ENCODE measurements at regions not wholly inside any gene's neighbourhood (a gene's known extent, or its start where the extent isn't known, plus 50 kb on each side); places are given as distances from the start of the nearest gene placed in this dataset.
"Not testable (repeated sequence)": the region's sequence is repeated elsewhere in the genome, so short reads cannot be mapped to it uniquely, and the experiment has no call there.

DNA sequence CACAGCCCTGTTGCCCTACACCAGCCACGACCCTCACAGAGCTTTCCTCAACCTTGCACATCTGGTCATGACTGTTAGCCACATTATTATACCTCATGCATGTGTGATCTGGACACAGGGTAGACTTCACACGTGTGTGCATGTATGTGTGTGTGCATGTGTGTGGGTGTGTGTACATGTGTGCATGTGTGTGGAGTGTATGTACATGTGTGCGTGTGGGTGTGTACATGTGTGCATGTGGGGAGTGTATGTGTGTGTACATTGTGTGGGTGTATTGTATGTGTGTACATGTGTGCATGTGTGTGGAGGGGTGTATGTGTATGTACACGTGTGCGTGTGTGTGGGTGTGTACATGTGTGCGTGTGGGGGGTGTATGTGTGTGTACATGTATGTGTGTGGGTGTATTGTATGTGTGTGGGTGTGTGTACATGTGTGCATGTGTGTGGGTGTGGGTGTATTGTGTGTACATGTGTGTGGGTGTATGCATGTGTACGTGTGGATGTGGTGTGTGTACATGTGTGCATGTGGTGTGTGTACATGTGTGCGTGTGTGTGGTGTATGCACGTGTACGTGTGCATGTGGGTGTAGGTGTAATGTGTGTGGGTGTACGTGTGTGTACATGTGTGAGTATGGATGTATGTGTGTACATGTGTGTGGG lies 130.2 kb downstream of the C16orf95 start:
- no peak for DNase-seq (ENCODE audit: low spot score)

DNA sequence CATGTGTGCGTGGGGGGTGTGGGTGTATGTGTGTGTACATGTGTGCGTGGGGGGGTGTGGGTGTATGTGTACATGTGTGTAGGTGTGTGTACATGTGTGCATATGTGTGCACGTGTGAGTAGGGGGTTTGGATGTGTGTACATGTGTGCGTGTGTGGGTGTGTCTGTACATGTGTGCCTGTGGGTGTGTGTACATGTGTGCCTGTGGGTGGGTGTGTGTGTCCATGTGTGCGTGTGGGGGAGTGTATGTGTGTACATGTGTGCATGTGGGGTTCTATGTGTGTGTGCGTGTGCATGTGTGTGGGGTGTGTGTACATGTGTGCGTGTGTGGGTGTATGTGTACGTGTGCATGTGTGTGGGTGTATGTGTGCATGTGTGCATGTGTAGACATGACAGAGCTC lies 129.1 kb downstream of the C16orf95 start:
- no peak for DNase-seq (ENCODE audit: low spot score)

DNA sequence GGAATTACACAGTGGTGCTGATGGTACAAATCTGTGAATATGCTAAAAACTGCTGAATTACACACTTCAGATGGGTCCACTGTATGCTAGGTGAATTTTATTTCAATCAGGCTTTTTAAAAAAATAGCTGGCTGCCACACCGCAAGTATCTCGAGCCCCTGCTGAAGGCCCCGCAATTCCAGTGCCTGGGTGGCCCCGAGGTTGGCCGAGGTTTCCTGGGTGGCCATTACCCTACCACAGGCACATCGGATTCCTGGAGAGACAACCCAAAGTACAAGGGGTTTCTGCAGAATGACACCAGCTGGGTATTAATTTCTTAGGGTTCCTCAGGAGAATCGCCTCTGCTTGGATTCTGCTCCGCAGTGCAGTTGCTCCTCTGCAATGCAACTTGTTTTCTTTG lies 127.8 kb downstream of the C16orf95 start:
- no peak for DNase-seq (ENCODE audit: low spot score)

DNA sequence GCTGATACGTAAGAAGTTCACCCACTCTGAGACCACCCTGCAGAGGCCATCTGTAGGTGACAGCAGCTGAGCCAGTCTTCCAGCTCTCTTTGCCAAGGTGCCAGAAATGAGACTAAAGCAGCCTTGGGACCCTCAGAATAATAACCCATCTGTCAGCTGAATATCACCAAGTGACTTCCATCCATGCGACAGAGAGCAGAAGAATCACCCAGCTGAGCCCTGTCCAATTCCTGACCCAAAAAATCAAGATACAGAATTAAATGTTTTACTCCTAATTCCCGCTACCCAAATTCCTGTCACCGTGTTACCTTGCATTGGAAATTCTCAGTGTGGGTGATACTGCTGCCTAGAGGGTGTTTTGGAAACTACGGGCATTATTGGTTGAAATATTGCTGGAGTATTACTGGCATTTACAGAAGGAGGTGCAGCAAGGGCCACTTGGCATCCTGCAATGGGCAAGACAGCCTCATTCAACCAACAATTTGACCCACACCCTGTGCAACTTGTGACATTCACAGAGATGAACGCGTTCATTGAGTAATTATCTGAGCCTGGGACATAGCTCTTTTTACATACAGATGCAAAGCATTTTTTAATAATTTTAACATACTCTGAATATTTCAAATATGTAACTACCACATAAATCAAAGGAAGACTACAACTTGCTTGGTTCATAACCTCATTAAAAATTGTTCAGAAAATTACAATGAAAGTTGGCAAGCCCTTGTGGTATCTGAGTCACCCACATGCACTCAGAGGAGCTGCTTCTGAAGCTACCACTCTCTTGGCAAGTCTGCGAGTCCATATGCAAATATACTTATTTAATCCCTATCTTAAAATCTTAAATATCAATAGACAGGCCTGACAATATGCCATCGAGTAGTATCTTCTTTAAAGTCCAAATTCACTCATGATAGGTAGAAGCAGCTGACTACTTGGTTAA lies 126.6 kb downstream of the C16orf95 start:
- DNase-seq (ENCODE audit: low spot score) = peak; percentile 11

DNA sequence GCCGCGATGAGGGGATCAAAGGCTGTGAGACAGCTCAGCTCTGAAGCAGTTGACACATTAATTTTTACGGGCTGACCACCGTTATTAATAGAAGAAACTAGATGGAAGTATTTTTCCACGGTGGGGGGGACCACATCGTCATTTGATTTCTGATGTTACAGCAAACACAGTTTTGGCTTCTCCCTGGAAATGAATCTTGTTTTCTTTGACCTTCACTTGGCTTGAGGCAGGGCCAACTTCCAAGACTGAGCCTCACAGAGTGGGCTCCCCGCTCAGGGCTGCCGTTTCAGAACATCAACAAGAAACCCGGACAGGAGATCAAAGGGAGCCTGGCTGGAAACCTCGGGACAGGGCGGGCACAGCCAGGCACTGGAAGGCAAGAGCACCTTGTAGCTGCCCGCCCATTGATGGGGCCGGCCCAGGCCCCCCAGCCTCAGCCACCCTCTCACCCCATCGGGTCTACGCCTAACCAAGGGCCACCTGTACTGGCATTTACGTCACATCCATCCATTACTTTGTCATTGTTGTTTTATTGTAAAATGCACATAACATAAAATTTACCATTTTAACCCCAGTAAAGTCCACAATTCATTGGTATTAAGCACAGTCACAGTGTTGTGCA lies 124.6 kb downstream of the C16orf95 start:
- DNase-seq (ENCODE audit: low spot score) = no peak

DNA sequence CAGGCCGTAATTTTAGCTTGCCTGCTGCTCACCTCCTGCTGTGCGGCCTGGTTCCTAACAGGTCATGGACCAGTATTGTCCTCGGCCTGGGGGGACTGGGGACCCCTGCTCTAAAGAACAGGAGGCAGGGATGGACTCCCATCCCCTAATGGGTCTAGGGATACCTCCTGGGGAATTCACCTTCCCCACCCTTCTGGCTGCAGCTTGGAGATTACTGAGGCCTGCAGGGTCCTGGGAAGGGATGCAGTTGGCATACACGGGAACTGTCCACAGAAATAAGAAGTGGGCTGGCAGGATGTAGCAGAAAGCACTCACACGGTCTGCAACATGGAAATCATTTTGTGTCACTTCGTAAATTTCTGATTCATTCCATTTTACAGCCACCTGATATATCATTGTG lies 123.0 kb downstream of the C16orf95 start:
- no peak for DNase-seq (ENCODE audit: low spot score)

DNA sequence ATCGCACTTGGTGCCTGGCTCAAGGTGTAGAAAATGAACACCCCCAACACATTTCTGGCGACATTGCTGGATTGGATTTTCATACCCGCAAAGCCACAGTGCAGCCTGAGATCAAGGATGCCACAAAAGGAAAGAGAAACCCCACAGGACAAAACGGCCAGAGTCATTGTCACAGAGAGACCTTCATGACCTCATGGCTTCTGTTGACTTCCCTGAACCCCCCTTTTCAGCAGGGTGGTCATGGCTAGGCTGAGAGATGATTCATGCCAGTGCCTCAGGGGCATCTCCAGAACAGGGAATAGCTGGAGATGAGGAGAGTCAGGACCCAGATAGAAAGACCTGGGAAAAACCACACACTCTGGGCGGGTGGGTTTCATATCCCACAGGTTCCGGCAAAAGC lies 122.0 kb downstream of the C16orf95 start:
- no peak for DNase-seq (ENCODE audit: low spot score)

DNA sequence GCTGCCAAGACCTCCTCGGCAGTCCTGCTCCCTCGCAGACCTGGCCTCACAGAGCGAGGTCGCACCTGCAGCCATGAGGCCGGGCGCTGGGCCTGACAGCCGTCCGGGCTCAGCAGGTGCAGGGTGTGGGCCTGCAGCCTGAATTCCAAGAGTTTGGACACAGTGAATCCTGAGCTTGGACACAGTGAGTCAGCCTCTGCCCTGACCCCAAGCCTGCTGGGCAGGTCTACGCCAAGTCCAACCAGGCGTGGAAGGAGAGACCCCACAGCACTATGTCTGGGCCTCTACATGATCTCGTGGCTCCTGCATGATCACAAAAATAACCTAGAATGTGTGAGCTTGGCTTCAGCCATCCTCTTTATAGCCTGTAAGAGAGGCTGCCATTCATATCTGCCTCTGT lies 121.0 kb downstream of the C16orf95 start:
- DNase-seq (ENCODE audit: low spot score) = no peak

DNA sequence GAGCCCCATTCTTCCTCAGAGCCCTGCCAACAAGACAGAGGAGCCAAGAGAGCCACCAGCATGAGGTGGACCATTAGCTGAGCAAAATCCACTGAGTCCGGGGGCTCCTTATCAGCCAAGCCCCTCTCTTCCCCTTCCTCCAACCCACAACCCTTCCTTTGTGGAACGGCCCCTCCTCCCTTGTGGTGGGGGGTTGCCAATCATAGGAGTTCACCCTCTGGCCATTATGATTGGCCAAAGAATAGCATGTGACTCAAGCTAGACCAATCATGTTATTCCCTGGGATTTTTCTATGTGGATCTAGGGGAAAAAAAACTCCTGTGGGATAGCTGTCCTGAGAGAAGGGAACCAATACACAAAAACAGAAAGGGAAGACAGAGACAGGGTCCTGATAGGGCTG lies 120.5 kb downstream of the C16orf95 start:
- DNase-seq (ENCODE audit: low spot score) = no peak

DNA sequence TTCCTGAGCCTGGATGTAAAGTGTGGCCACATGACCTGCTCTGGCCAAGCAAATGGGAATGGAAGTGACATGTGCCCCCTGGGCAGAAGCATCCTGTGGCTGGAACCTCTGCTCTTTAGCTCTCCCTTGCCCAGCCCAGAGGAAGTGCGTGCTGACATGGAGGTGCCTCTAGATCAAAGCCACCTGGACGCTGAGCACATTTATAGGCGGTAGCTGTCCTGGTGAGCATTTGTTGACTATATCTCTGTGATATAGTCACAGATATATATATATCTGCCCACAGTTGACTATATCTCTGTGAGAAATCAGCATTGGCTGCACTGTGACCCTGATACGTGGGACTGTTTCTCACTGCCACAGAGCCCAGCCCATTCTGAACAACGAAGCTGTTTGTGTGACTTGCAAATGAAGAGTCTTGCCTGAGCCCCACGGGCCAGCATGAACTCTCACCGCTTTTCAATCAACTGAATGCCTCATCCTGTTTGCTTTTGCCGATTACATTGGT lies 118.8 kb downstream of the C16orf95 start:
- DNase-seq (ENCODE audit: low spot score) = no peak

DNA sequence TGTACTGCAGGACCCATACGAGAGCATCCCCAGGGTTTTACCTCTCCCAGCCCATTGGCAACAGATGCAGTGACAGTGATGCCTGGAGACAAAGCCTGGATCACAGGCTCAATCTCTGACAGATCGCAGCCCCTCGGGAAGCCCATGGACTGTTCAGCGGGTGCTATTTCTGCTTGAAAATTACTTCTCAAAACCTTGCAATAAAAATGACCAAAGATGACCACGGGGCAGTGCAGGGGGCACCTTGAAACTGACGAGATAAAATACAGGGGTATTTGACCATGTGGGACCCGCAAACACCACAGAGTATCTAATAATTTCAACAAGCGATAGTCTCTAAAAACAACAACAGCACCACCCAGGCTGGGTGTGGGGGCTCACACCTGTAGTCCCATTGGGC lies 118.3 kb downstream of the C16orf95 start:
- no peak for DNase-seq (ENCODE audit: low spot score)

DNA sequence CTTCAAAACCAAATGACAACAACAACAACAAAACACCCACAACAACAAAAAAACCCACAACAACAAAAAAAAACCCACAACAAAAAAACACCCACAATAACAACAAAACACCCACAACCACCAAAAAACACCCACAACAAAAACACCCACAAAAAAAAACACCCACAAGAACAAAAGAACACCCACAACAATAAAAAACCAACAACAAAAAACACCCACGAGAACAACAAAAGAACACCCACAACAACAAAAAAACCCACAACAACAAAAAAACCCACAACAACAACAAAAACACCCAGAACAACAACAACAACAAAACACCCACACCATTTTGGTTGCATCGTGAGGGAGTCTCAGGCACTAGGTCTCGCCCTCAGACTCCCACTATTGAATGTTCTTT lies 117.8 kb downstream of the C16orf95 start:
- no peak for DNase-seq (ENCODE audit: low spot score)

DNA sequence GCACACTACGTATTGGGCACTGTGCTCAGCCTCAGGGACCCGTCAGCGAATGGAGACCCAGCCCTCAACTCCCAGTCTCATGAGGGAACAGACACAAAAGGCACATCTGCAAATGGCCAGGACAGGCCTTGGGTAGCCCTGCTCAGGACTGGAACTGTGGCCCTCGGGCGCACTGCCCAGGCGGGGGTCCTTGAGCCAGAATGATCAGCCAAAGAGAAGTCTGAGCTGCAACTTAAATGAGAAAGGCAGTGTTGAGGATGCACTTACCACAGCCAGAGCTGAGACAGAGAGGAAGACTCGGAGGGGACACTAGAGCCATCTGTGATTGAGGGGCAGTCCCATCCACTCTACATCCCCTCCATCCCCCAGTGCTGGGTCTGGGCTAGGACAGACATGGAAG lies 117.3 kb downstream of the C16orf95 start:
- no peak for DNase-seq (ENCODE audit: low spot score)

DNA sequence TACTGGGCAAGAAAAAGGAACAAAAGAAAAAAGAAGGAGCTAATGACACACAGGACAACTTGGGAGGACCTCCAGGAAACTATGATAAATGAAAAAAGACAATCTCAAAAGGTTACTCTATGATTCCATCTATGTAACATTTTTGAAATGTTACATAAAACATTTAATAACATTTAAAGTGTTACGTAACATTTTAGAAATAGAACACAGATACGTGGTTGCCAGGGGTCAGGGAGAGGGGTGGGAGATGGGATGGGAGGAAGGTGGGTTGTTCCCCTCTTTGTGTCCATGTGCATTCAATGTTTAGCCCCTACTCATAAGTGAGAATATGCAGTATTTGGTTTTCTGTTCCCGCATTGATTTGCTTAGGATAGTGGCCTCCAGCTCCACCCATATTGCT lies 116.6 kb downstream of the C16orf95 start:
- no peak for DNase-seq (ENCODE audit: low spot score)

DNA sequence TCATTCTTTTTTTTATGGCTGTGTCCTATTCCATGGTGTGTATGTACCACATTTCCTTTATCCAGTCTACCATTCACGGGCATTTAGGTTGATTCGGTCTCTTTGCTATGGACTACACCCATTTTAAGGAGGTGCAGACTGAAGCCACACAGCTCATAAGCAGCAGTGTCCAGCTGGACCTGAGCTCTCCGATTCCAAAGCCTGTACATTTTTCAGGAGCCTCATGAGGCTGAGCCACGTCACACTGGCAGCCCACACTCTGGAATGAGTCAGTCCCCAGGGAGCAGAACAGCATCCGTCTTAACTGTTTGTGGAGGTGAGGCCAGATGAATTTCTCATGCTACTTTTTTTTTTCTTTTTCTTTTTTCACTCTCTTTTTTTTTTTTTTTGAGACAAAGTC lies 116.1 kb downstream of the C16orf95 start:
- DNase-seq (ENCODE audit: low spot score) = no peak

DNA sequence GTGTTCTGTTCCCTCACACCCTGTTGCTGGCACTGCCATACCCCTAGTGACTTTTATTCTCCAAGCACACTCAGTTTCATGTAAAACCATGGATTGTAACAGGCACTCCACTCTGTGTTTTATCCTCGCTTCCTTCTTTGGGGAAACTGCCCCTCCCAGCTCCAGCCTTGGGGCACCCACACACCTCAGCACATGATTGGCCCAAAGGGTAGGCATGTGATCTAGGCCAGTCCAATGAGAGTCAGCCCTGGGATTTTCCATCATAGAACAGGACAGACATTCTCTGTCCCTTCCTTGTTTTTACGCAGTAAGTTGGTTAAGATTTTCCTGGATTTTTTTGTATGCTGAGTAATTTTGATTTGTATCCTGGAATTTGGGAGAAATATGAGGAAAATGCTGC lies 115.4 kb downstream of the C16orf95 start:
- no peak for DNase-seq (ENCODE audit: low spot score)

DNA sequence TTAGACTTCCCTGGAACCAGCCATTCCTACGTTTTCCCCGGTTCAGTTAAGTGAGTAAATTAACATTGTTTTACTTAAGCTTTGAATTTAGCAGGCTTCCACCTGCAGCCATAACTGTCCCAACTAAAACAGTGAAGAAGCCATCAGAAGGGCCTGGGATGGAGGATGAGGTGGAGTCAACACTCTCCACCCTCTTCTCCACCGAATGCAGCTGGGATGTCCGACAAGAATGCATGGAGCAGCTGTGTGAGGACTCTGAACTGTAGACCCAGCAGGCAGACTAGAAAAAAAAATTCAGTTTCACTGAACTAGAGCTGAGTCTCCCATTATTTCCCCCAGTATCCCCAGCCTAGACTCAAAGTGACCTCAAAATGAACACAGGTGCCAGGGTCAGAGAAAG lies 114.8 kb downstream of the C16orf95 start:
- no peak for DNase-seq (ENCODE audit: low spot score)

DNA sequence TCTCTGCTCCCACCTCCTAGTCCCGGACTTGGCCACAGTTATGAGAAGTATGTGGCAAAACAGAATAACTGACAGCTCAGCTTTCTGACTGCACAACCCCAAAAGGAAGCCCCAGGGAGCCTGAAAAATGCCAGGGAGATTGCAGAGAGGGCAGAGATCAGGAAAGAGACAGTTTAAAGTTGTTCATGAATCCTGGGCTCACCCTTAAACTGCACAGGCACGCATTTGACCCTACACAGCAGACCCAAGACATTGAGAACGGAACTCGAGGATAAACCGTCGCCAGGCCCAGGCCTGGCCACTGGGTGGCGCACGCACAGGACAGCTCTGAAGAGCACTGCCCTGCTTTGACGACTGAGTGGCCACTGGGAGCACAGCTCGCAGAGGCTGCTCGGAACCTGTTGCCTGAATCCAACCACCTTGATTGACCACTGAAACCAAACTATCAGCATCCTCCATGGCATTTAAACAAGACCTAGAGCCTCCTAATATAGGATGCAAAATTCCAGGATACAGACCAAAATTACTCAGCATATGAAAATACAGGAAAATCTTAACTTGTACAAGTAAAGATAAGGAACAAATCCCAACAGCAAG lies 114.0 kb downstream of the C16orf95 start:
- peak; percentile 74 for DNase-seq (ENCODE audit: low spot score)

DNA sequence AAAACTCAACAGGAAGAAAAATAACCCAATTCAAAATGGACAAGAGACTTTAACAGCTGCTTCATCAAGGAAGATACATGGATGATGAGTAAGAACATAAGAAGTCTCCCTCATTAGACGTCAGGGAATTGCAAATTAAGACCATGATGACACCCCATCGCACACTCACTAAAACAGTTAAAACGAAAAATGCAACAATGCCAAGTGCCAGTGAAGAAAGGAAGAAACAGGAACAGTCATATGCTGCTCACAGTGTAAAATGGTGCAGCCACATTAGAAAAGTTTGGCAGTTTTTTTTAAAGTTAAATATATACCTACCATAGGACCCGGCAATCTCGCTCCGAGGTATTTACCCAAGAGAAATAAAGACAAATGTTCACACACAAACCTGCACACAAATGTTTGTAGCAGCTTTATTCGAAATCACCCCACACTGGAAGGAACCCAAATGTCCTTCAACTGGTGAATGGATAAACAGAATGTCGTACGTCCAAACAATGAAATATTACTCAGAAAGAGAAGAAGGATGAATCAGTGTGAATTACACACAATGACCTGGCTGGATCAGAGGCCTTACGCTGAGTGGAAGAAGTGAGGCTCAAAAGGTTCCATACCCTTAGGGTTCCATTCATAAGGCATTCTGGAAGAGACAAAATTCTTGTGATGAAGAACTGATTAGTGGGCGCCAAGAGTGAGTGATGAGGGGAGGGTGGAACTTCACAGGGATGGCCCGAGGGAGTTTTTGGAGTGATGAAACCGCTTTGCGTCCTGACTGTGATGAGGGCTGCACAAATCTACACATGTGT lies 110.3 kb downstream of the C16orf95 start:
- DNase-seq (ENCODE audit: low spot score) = no peak

DNA sequence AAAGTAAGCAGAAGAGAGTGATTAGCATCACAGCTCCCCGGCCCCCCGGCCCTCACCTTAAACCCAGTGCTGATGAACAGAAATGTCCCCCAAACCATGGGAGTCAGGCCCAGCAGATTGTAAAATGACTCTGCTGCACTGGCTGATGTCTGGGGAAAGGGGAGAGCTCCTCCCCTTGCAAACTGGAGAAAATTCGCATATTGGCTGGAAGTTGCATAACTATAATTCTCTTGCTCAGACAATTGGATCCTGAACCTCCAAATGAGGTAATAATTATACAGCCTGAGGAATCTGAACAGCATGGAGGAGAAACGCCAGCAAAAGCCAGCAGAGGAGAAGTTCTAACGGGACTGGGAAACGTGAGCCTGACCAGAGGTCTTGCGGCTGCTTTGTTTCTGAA lies 109.7 kb downstream of the C16orf95 start:
- DNase-seq (ENCODE audit: low spot score) = no peak

DNA sequence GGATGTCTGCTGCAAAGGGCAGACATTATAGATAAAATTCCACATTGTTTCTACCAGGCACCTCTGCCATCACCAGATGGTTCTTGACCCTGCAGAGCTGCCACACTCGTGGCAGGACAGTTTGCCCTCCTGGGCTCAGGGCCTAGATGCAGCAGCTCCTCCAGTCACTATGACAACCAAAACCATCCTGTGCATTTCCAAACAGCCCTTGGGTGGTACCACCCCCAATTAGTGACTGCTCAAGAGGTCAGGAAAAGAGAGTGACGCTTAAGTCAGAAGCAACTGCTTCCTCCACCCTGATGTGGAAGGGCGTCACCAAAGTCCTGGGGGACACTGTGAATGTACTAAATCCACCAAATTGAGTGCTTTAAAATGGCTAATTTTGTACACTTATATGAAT lies 109.2 kb downstream of the C16orf95 start:
- no peak for DNase-seq (ENCODE audit: low spot score)

DNA sequence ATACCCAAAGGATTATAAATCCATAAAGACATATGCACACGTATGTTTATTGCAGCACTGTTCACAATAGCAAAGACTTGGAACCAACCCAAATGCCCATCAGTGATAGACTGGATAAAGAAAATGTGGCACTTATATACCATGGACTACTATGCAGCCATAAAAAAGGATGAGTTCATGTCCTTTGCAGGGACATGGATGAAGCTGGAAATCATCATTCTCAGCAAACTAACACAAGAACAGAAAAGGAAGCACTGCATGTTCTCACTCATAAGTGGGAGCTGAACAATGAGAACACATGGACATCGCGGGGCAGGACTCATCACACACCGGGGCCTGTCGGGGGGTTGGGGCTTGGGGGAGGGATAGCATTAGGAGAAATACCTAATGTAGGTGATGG lies 108.2 kb downstream of the C16orf95 start:
- not testable (repeated sequence) for DNase-seq (ENCODE audit: low spot score)
